ENCODE measurements at regions not wholly inside any gene's neighbourhood (a gene's known extent, or its start where the extent isn't known, plus 50 kb on each side); places are given as distances from the start of the nearest gene placed in this dataset.
"Not testable (repeated sequence)": the region's sequence is repeated elsewhere in the genome, so short reads cannot be mapped to it uniquely, and the experiment has no call there.

GRCh38 chr13:83722443-83722842, 159.8 kb downstream of the SLITRK1 start:
- DNase-seq: no peak

GRCh38 chr13:83716121-83716520, 166.2 kb downstream of the SLITRK1 start:
- no peak for DNase-seq

GRCh38 chr13:83714236-83714635, 168.0 kb downstream of the SLITRK1 start:
- no peak for DNase-seq

GRCh38 chr13:83710133-83710515, 172.2 kb downstream of the SLITRK1 start:
- no peak for DNase-seq

GRCh38 chr13:83709426-83710132, 172.7 kb downstream of the SLITRK1 start:
- no peak for DNase-seq

GRCh38 chr13:83702021-83702420, 180.3 kb downstream of the SLITRK1 start:
- DNase-seq: no peak

GRCh38 chr13:83692800-83693199, 189.5 kb downstream of the SLITRK1 start:
- DNase-seq: no peak

GRCh38 chr13:83691966-83692365, 190.3 kb downstream of the SLITRK1 start:
- no peak for DNase-seq

GRCh38 chr13:83681547-83681946, 200.7 kb downstream of the SLITRK1 start:
- DNase-seq: no peak

- DNase-seq: no peak
Measured at GRCh38 chr13:83677985-83678384, 204.3 kb downstream of the SLITRK1 start.

- DNase-seq: no peak
Measured at GRCh38 chr13:83672612-83673011, 209.7 kb downstream of the SLITRK1 start.

GRCh38 chr13:83667606-83668005, 214.7 kb downstream of the SLITRK1 start:
- DNase-seq: no peak

GRCh38 chr13:83666141-83666540, 216.1 kb downstream of the SLITRK1 start:
- DNase-seq: no peak

- no peak for DNase-seq
Measured at GRCh38 chr13:83657281-83657680, 225.0 kb downstream of the SLITRK1 start.

GRCh38 chr13:83642617-83643016, 239.7 kb downstream of the SLITRK1 start:
- not testable (repeated sequence) for DNase-seq

GRCh38 chr13:83634601-83635000, 247.7 kb downstream of the SLITRK1 start:
- no peak for DNase-seq

- no peak for DNase-seq
Measured at GRCh38 chr13:83633746-83634145, 248.5 kb downstream of the SLITRK1 start.

GRCh38 chr13:83622422-83622784, 259.9 kb downstream of the SLITRK1 start:
- no peak for DNase-seq

- no peak for DNase-seq
Measured at GRCh38 chr13:83621765-83622421, 260.4 kb downstream of the SLITRK1 start.

GRCh38 chr13:83620530-83621220, 261.6 kb downstream of the SLITRK1 start:
- no peak for DNase-seq

GRCh38 chr13:83618966-83619365, 263.3 kb downstream of the SLITRK1 start:
- no peak for DNase-seq

GRCh38 chr13:83613524-83613923, 268.8 kb downstream of the SLITRK1 start:
- DNase-seq: no peak

- DNase-seq: no peak
Measured at GRCh38 chr13:83601539-83601938, 280.7 kb downstream of the SLITRK1 start.

- no peak for DNase-seq
Measured at GRCh38 chr13:83592095-83592494, 290.2 kb downstream of the SLITRK1 start.

Measured in activated naive CD4-positive, alpha-beta T cell treated with anti-CD3 and anti-CD28 coated beads, Interleukin-2, amount 50 U/mL, for 16 hours (primary cell).